SK-N-SH (cell line): ENCODE measurements at regions not wholly inside any gene's neighbourhood (a gene's known extent, or its start where the extent isn't known, plus 50 kb on each side); places are given as distances from the start of the nearest gene placed in this dataset.

Experiments used
- CTCF ChIA-PET: fragments of 300-600, 350-600 bp; formaldehyde crosslinking; extraction: SDS; loops from one replicate; lab custom pipeline; 2021; lab: Yijun Ruan, JAX
- POLR2A ChIA-PET: fragments of 350-600 bp; sonication (Branson Sonifier 250); formaldehyde crosslinking; extraction: SDS; loops from one replicate; lab custom pipeline; 2020; ENCODE audit warnings: antibody characterized with exemption, inconsistent platforms; lab: Yijun Ruan, JAX
- DNase-seq: peaks from one replicate; pipeline ENCODE4 v3.0.0; 2012
- H2AFZ ChIP-seq: fragments of 200-600 bp; sonication (generic); 2 replicates; pipeline ENCODE4 v1.8.1; 2016; ENCODE audit warnings: antibody characterized with exemption, mild to moderate bottlenecking, low read depth
- H3F3A ChIP-seq: fragments of 200-600 bp; sonication (generic); replicated peaks from 2 replicates; pipeline ENCODE3; 2016; ENCODE audit warnings: antibody characterized with exemption, mild to moderate bottlenecking; ENCODE audit not compliant: insufficient read depth
- H3K27ac ChIP-seq, 2 experiments: fragments of 200-500 bp in 1 of 2; fragments of 200-600 bp in 1 of 2; sonication (Bioruptor generic) in 1 of 2; sonication (generic), shearing (Covaris generic) in 1 of 2; 2 replicates each; pipeline versions ENCODE4 v1.5.1 to v1.6.1; 2014 to 2016; ENCODE audit warnings: low read depth in 2 of 2, inconsistent platforms in 1 of 2, low read length in 1 of 2, mild to moderate bottlenecking in 1 of 2, mixed read lengths in 1 of 2
- H3K27me3 ChIP-seq: fragments of 200-600 bp; sonication (generic), shearing (Covaris generic); 2 replicates; pipeline ENCODE4 v1.6.1; 2016; ENCODE audit warnings: mixed run types; ENCODE audit not compliant: insufficient read depth
- H3K36me3 ChIP-seq, 2 experiments: fragments of 200-500 bp in 1 of 2; fragments of 200-600 bp in 1 of 2; sonication (Bioruptor generic) in 1 of 2; sonication (generic) in 1 of 2; replicated peaks in 1 of 2; 2 replicates each; pipeline versions ENCODE3 to v1.5.1; 2014 to 2016; ENCODE audit warnings: low read length in 1 of 2, mild to moderate bottlenecking in 1 of 2; ENCODE audit not compliant: insufficient read depth in 2 of 2, control insufficient read depth in 1 of 2
- H3K4me1 ChIP-seq, 2 experiments: fragments of 200-500 bp in 1 of 2; fragments of 200-600 bp in 1 of 2; sonication (Bioruptor generic) in 1 of 2; sonication (generic), shearing (Covaris generic) in 1 of 2; 2 replicates each; pipeline versions ENCODE4 v1.5.1 to v1.6.1; 2014 to 2016; ENCODE audit warnings: low read depth in 1 of 2, low read length in 1 of 2, mixed run types in 1 of 2; ENCODE audit not compliant: insufficient read depth in 2 of 2, control insufficient read depth in 1 of 2
- H3K4me2 ChIP-seq: fragments of 200-600 bp; sonication (generic), shearing (Covaris generic); 2 replicates; pipeline ENCODE4 v1.6.1; 2017; ENCODE audit warnings: mixed run types
- H3K4me3 ChIP-seq, 2 experiments: fragments of 200-500 bp in 1 of 2; fragments of 200-600 bp in 1 of 2; sonication (Bioruptor generic) in 1 of 2; sonication (generic), shearing (Covaris generic) in 1 of 2; 2 replicates each; pipeline versions ENCODE4 v1.5.1 to v1.8.1; 2014 to 2016; ENCODE audit warnings: low read depth in 2 of 2, inconsistent platforms in 1 of 2, low read length in 1 of 2, mild to moderate bottlenecking in 1 of 2, mixed read lengths in 1 of 2, moderate library complexity in 1 of 2
- H3K79me2 ChIP-seq: fragments of 200-600 bp; sonication (generic); 2 replicates; pipeline ENCODE4 v1.8.1; 2017; ENCODE audit warnings: mild to moderate bottlenecking; ENCODE audit not compliant: insufficient read depth
- H3K9ac ChIP-seq: fragments of 200-600 bp; sonication (generic); 2 replicates; pipeline ENCODE4 v1.6.1; 2017; ENCODE audit warnings: mixed run types
- H3K9me2 ChIP-seq: fragments of 200-600 bp; sonication (generic); 2 replicates; pipeline ENCODE4 v1.6.1; 2017; ENCODE audit warnings: mixed run types
- H3K9me3 ChIP-seq: fragments of 200-600 bp; sonication (generic); 2 replicates; pipeline ENCODE4 v1.6.1; 2017; ENCODE audit warnings: mixed run types, mild to moderate bottlenecking, moderate library complexity
- H4K20me1 ChIP-seq: fragments of 200-600 bp; sonication (generic); 2 replicates; pipeline ENCODE4 v1.6.1; 2017; ENCODE audit warnings: mild to moderate bottlenecking, mixed run types; ENCODE audit not compliant: insufficient read depth
- CHD2 ChIP-seq: fragments of 150-350 bp; IDR thresholded peaks from 2 replicates; pipeline ENCODE4 v1.6.1; 2018; ENCODE audit warnings: low read length; ENCODE audit not compliant: partially characterized antibody
- EZH2phosphoT487 ChIP-seq: fragments of 200-600 bp; sonication (generic); IDR thresholded peaks from 2 replicates; pipeline ENCODE4 v1.6.1; 2017; ENCODE audit warnings: low read depth, mixed run types, mild to moderate bottlenecking, antibody characterized with exemption, moderate library complexity, borderline replicate concordance
- FOXJ3 ChIP-seq: sonication (generic); formaldehyde crosslinking; IDR thresholded peaks from 2 replicates; pipeline ENCODE4 v1.5.1; 2020; ENCODE audit warnings: mild to moderate bottlenecking, missing genetic modification reagents
- GABPA ChIP-seq: IDR thresholded peaks from 2 replicates; pipeline ENCODE4 v1.4.0; 2012; ENCODE audit warnings: low read depth, mild to moderate bottlenecking
- JUND ChIP-seq: IDR thresholded peaks from 2 replicates; pipeline ENCODE4 v1.4.0; 2012
- MXI1 ChIP-seq: IDR thresholded peaks from 2 replicates; pipeline ENCODE4 v1.6.1; 2012; ENCODE audit warnings: mild to moderate bottlenecking, low read depth, low read length, improper control_type of control experiment
- NFIC ChIP-seq: IDR thresholded peaks from 2 replicates; pipeline ENCODE4 v1.4.0; 2012; ENCODE audit warnings: borderline replicate concordance
- NRF1 ChIP-seq: IDR thresholded peaks from 2 replicates; pipeline ENCODE4 v1.6.1; 2012; ENCODE audit warnings: low read depth, mild to moderate bottlenecking, low read length
- POLR2AphosphoS5 ChIP-seq: IDR thresholded peaks from 2 replicates; pipeline ENCODE4 v1.6.1; 2012; ENCODE audit warnings: low read depth, low read length
- RCOR1 ChIP-seq: fragments of 150-350 bp; IDR thresholded peaks from 2 replicates; pipeline ENCODE4 v1.6.1; 2017; ENCODE audit warnings: antibody characterized with exemption, low read length
- REST ChIP-seq: IDR thresholded peaks from 2 replicates; pipeline ENCODE4 v1.6.1; 2012; ENCODE audit warnings: mild to moderate bottlenecking, low read depth, low read length, moderate library complexity
- RFX5 ChIP-seq: IDR thresholded peaks from 2 replicates; pipeline ENCODE4 v1.6.1; 2012; ENCODE audit warnings: mild to moderate bottlenecking, improper control_type of control experiment, low read length
- SMC3 ChIP-seq: IDR thresholded peaks from 2 replicates; pipeline ENCODE4 v1.6.1; 2012; ENCODE audit warnings: low read depth, low read length, improper control_type of control experiment
- TAF1 ChIP-seq: IDR thresholded peaks from 2 replicates; pipeline ENCODE4 v1.6.1; 2012; ENCODE audit warnings: low read depth, mild to moderate bottlenecking, low read length, moderate library complexity, borderline replicate concordance
- TCF12 ChIP-seq: IDR thresholded peaks from 2 replicates; pipeline ENCODE4 v1.4.0; 2012
- TEAD4 ChIP-seq: IDR thresholded peaks from 2 replicates; pipeline ENCODE4 v1.4.0; 2012; ENCODE audit warnings: mild to moderate bottlenecking, borderline replicate concordance; ENCODE audit not compliant: insufficient read depth
- USF1 ChIP-seq: IDR thresholded peaks from 2 replicates; pipeline ENCODE4 v1.4.0; 2012; ENCODE audit warnings: low read depth, borderline replicate concordance
- ZBTB33 ChIP-seq: IDR thresholded peaks from 2 replicates; pipeline ENCODE4 v1.4.0; 2012; ENCODE audit warnings: low read depth, borderline replicate concordance
- WGBS: methylation state at CpG from one replicate; pipeline ENCODE4 v1.1.6; 2017; ENCODE audit warnings: low lambda C conversion rate; 5-methylcytosine and 5-hydroxymethylcytosine counted together
- TF ChIP-seq, protein P1 (sequence below): IDR thresholded peaks from 2 replicates; pipeline ENCODE4 v1.4.0; 2012; ENCODE audit warnings: low read depth
- TF ChIP-seq, protein P2 (sequence below): fragments of 150-350 bp; IDR thresholded peaks from 2 replicates; pipeline ENCODE4 v1.6.1; 2016; ENCODE audit warnings: mild to moderate bottlenecking, low read depth, low read length

- no peak for DNase-seq
- peaks cover 0 to 3% of the 10 kb centered on the region in 2 experiments for H3K36me3 ChIP-seq
- no peak overlapping the region for H3K4me2 ChIP-seq
- no peaks in the 10 kb centered on the region for H3K9me2 ChIP-seq
- TF ChIP-seq FOXJ3 (CRISPR knock-in tag) = no peak
- TF ChIP-seq MXI1 = no peak
- TF ChIP-seq TCF12 = no peak
- no peak for TF ChIP-seq TAF1
- TF ChIP-seq EZH2phosphoT487 = no peak
- TF ChIP-seq NRF1 = no peak
- TF ChIP-seq NFIC = no peak
- TF ChIP-seq REST = no peak
- no peak for TF ChIP-seq RCOR1
- no peak for TF ChIP-seq TEAD4
- no peak for TF ChIP-seq POLR2AphosphoS5
- TF ChIP-seq CHD2 = no peak
- no peak for TF ChIP-seq GABPA
- TF ChIP-seq, protein P1, sequence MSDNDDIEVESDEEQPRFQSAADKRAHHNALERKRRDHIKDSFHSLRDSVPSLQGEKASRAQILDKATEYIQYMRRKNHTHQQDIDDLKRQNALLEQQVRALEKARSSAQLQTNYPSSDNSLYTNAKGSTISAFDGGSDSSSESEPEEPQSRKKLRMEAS = no peak
- H3K27me3 ChIP-seq = no peaks in the 10 kb centered on the region
- no peak overlapping the region for H3K27ac ChIP-seq
- H3K79me2 ChIP-seq = peaks cover 72% of the 10 kb centered on the region
- CTCF ChIA-PET = interaction anchor here (0.9 to 1.1 kb wide), 2 partner anchors 83 to 85 kb away, joined by 3 read pairs; no protein-coding TSS in a partner anchor
- H3F3A ChIP-seq = peaks cover 4% of the 10 kb centered on the region
- no peak overlapping the region for H2AFZ ChIP-seq
- no peaks in the 10 kb centered on the region; a peak in 3 of 4 replicates for H3K4me1 ChIP-seq
- no peaks in the 10 kb centered on the region for H3K9me3 ChIP-seq
- POLR2A ChIA-PET = no interaction called here
- H4K20me1 ChIP-seq = peaks cover 31% of the 10 kb centered on the region; the same call in 1 of the 2 replicates
- H3K4me3 ChIP-seq = no peak overlapping the region
- 89% methylated on average over 3 of the region's 3 CpGs for WGBS
- no peak overlapping the region for H3K9ac ChIP-seq
These were observed 81.5 kb downstream of the SLIT2 start for GRCh38 chr4:20333141-20333715.

GRCh38 chr4:20337261-20337664 is 85.6 kb downstream of the SLIT2 start:
- POLR2A ChIA-PET = no interaction called here
- H3K9me3 ChIP-seq = no peaks in the 10 kb centered on the region
- no peak overlapping the region for H2AFZ ChIP-seq
- H3K9ac ChIP-seq = no peak overlapping the region
- no peak for DNase-seq
- no peak overlapping the region for H3K4me3 ChIP-seq
- WGBS = 50% methylated on average over 1 of the region's 1 CpG
- no peaks in the 10 kb centered on the region; a peak in 2 of 4 replicates for H3K4me1 ChIP-seq
- H3K79me2 ChIP-seq = peaks cover 61% of the 10 kb centered on the region
- CTCF ChIA-PET = interaction anchor here (1.1 to 1.4 kb wide), 2 partner anchors 31 to 346 kb away, joined by 3 to 5 read pairs; no protein-coding TSS in a partner anchor
- no peaks in the 10 kb centered on the region for H3K27me3 ChIP-seq
- H3K9me2 ChIP-seq = no peaks in the 10 kb centered on the region
- no peak overlapping the region for H3K4me2 ChIP-seq
- peaks cover 29% of the 10 kb centered on the region; the same call in 1 of the 2 replicates for H4K20me1 ChIP-seq
- H3F3A ChIP-seq = peaks cover 7% of the 10 kb centered on the region
- no peak overlapping the region for H3K27ac ChIP-seq
- peaks cover 0 to 8% of the 10 kb centered on the region in 2 experiments for H3K36me3 ChIP-seq
- TF ChIP-seq USF1 (no peak), RFX5 (no peak), MXI1 (no peak), SMC3 (no peak), ZBTB33 (no peak), JUND (no peak)
- TF ChIP-seq, protein P2, sequence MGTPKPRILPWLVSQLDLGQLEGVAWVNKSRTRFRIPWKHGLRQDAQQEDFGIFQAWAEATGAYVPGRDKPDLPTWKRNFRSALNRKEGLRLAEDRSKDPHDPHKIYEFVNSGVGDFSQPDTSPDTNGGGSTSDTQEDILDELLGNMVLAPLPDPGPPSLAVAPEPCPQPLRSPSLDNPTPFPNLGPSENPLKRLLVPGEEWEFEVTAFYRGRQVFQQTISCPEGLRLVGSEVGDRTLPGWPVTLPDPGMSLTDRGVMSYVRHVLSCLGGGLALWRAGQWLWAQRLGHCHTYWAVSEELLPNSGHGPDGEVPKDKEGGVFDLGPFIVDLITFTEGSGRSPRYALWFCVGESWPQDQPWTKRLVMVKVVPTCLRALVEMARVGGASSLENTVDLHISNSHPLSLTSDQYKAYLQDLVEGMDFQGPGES = no peak
- TF ChIP-seq, protein P1 = no peak
